Endothelial cell of umbilical vein (primary cell): ENCODE measurements at regions not wholly inside any gene's neighbourhood (a gene's known extent, or its start where the extent isn't known, plus 50 kb on each side); places are given as distances from the start of the nearest gene placed in this dataset.

Source experiments
- BruUV-seq: library from RNA; stranded (reverse); fragments of 400-500 nt; replicated peaks from 2 replicates; lab custom pipeline; 2021; lab: Mats Ljungman, UMichigan
- CTCF ChIA-PET: fragments of 300-600, 350-600 bp; sonication (Branson Sonifier 250); formaldehyde crosslinking; loops from one replicate; lab custom pipeline; 2021; ENCODE audit warnings: antibody characterized with exemption, inconsistent platforms; lab: Charles Lee
- POLR2A ChIA-PET: fragments of 300-600, 350-600 bp; sonication (Branson Sonifier 250); formaldehyde crosslinking; loops from one replicate; lab custom pipeline; 2021; ENCODE audit warnings: antibody characterized with exemption, inconsistent platforms; lab: Charles Lee
- DNase-seq: peaks from one replicate; pipeline ENCODE4 v3.0.0-alpha.2; 2011; ENCODE audit warnings: low read depth, low spot score
- FAIRE-seq: peaks from 2 replicates; lab custom pipeline; 2011; peaks lifted over from hg19 to GRCh38; lab: Jason Lieb, UNC
- H2AFZ ChIP-seq: 2 replicates; pipeline ENCODE4 v1.6.0; 2012; ENCODE audit warnings: low read depth, low read length, control low read depth, inconsistent platforms
- H3K27ac ChIP-seq: 2 replicates; pipeline ENCODE4 v1.5.1; 2011; ENCODE audit warnings: low read depth, mild to moderate bottlenecking, control low read depth, low read length, moderate library complexity; ENCODE audit not compliant: insufficient read depth
- H3K27me3 ChIP-seq, 2 experiments: 2 replicates each; pipeline versions ENCODE4 v1.6.0 to v1.6.1; 2011; ENCODE audit warnings: low read length in 2 of 2, mixed read lengths in 1 of 2; ENCODE audit not compliant: control insufficient read depth in 2 of 2, insufficient read depth in 2 of 2
- H3K36me3 ChIP-seq, 2 experiments: 2 replicates in 1 of 2; 3 replicates in 1 of 2; pipeline ENCODE4 v1.5.1; 2011; ENCODE audit warnings: low read length in 2 of 2, mild to moderate bottlenecking in 1 of 2, moderate library complexity in 1 of 2; ENCODE audit not compliant: control insufficient read depth in 2 of 2, insufficient read depth in 2 of 2; ENCODE audit errors: extremely low read depth in 1 of 2
- H3K4me1 ChIP-seq: 3 replicates; pipeline ENCODE4 v1.5.1; 2011; ENCODE audit warnings: mild to moderate bottlenecking, low read length; ENCODE audit not compliant: control insufficient read depth, insufficient read depth; ENCODE audit errors: extremely low read depth
- H3K4me2 ChIP-seq: 2 replicates; pipeline ENCODE4 v1.6.1; 2011; ENCODE audit warnings: low read length, control low read depth, mixed read lengths; ENCODE audit not compliant: insufficient read depth
- H3K4me3 ChIP-seq, 3 experiments: fragments of 200-600 bp in 1 of 3; sonication (generic), shearing (Covaris generic) in 1 of 3; replicated peaks in 1 of 3; 2 replicates each; pipeline ENCODE4 v1.5.1; 2011 to 2016; ENCODE audit warnings: control low read depth in 3 of 3, low read length in 3 of 3, mild to moderate bottlenecking in 2 of 3, inconsistent platforms in 1 of 3, low read depth in 1 of 3, moderate library complexity in 1 of 3; ENCODE audit not compliant: insufficient read depth in 1 of 3
- H3K79me2 ChIP-seq: 2 replicates; pipeline ENCODE4 v1.6.0; 2012; ENCODE audit warnings: low read length, inconsistent platforms; ENCODE audit not compliant: control insufficient read depth, insufficient read depth
- H3K9ac ChIP-seq: replicated peaks from 2 replicates; pipeline ENCODE3; 2011; ENCODE audit warnings: low read length, control low read depth; ENCODE audit not compliant: insufficient read depth; ENCODE audit errors: extremely low read depth
- H3K9me1 ChIP-seq: replicated peaks from 3 replicates; pipeline ENCODE4 v1.6.0; 2011; ENCODE audit warnings: mild to moderate bottlenecking, low read length; ENCODE audit not compliant: control insufficient read depth, insufficient read depth; ENCODE audit errors: extremely low read depth
- H3K9me3 ChIP-seq: replicated peaks from 2 replicates; pipeline ENCODE4 v1.5.1; 2012; ENCODE audit warnings: low read length, inconsistent platforms; ENCODE audit not compliant: control insufficient read depth, insufficient read depth
- H4K20me1 ChIP-seq: replicated peaks from 2 replicates; pipeline ENCODE3; 2011; ENCODE audit warnings: mild to moderate bottlenecking, low read length; ENCODE audit not compliant: control insufficient read depth, insufficient read depth; ENCODE audit errors: extremely low read depth
- CTCF ChIP-seq, 2 donors: IDR thresholded peaks; 1 replicate in 1 of 2; 2 replicates in 1 of 2; pipeline ENCODE4 v1.5.1; 2011; ENCODE audit warnings: low read length in 2 of 2, mild to moderate bottlenecking in 2 of 2, moderate library complexity in 2 of 2, control low read depth in 1 of 2, inconsistent platforms in 1 of 2, low read depth in 1 of 2; ENCODE audit not compliant: insufficient read depth in 1 of 2; ENCODE audit errors: extremely low read depth in 1 of 2
- EZH2 ChIP-seq: IDR thresholded peaks from 2 replicates; pipeline ENCODE4 v1.6.1; 2012; ENCODE audit warnings: borderline replicate concordance, low read depth, mild to moderate bottlenecking, moderate library complexity, low read length, inconsistent platforms; ENCODE audit not compliant: severe bottlenecking
- FOS ChIP-seq: IDR thresholded peaks from 2 replicates; pipeline ENCODE4 v1.6.1; 2011; ENCODE audit warnings: mild to moderate bottlenecking, low read length, moderate library complexity, borderline replicate concordance; ENCODE audit not compliant: insufficient read depth
- GATA2 ChIP-seq: IDR thresholded peaks from 2 replicates; pipeline ENCODE4 v1.7.0; 2011; ENCODE audit warnings: low read depth, mild to moderate bottlenecking, moderate library complexity, mixed read lengths, low read length; ENCODE audit not compliant: insufficient read length, insufficient read depth
- JUN ChIP-seq: IDR thresholded peaks from 2 replicates; pipeline ENCODE4 v1.6.1; 2011; ENCODE audit warnings: borderline replicate concordance, low read depth; ENCODE audit not compliant: insufficient read length, insufficient read depth
- MAX ChIP-seq: IDR thresholded peaks from 2 replicates; pipeline ENCODE4 v1.6.1; 2011; ENCODE audit not compliant: insufficient read depth, insufficient read length
- MYC ChIP-seq: IDR thresholded peaks from one replicate; pipeline ENCODE4 v1.6.1; 2011; ENCODE audit warnings: mild to moderate bottlenecking, low read depth, low read length
- POLR2A ChIP-seq: IDR thresholded peaks from 2 replicates; pipeline ENCODE4 v1.6.1; 2012; ENCODE audit warnings: low read depth, mild to moderate bottlenecking, control low read depth, low read length
- POLR2AphosphoS5 ChIP-seq: IDR thresholded peaks from 2 replicates; pipeline ENCODE4 v1.6.1; 2012; ENCODE audit warnings: low read depth, mild to moderate bottlenecking, control low read depth, low read length, moderate library complexity; ENCODE audit not compliant: insufficient read depth
- dilution Hi-C: fragments of 300-500 bp; cut with MboI; formaldehyde crosslinking; loops from one replicate; pipeline ENCODE4 v1.15.0; 2019; ENCODE audit warnings: low sequenced_read_pairs; ENCODE audit not compliant: extremely low pct_ligation_motif_present
- intact Hi-C: fragments of 100-400 bp; cut with micrococcal nuclease; formaldehyde crosslinking; loops from one replicate; pipeline ENCODE4 v1.10.0; 2022

GRCh38 chr1:78289603-78290002 is 201.2 kb upstream of the PTGFR start:
- no peak overlapping the region for H3K4me3 ChIP-seq
- dilution Hi-C loops (no loop called here), intact Hi-C loops (no loop called here)
- no peak for FAIRE-seq
- no peaks in the 10 kb centered on the region for H3K79me2 ChIP-seq
- no peaks in the 10 kb centered on the region for H3K9me1 ChIP-seq
- H3K9me3 ChIP-seq, result no peaks in the 10 kb centered on the region
- no peaks in the 10 kb centered on the region for H3K36me3 ChIP-seq
- H2AFZ ChIP-seq, result no peak overlapping the region
- no peak for DNase-seq
- no peaks in the 10 kb centered on the region for H3K27me3 ChIP-seq
- H4K20me1 ChIP-seq, result no peaks in the 10 kb centered on the region
- no peak overlapping the region for H3K4me2 ChIP-seq
- ChIA-PET CTCF (interaction anchor here (1.4 kb wide), 1 partner anchor 96 kb away, joined by 3 read pairs; no protein-coding TSS in a partner anchor), POLR2A (no interaction called here)
- BruUV-seq, result no TSS peak
- H3K27ac ChIP-seq, result no peak overlapping the region
- TF ChIP-seq MAX (no peak), POLR2A (no peak), MYC (no peak), GATA2 (no peak), POLR2AphosphoS5 (no peak), EZH2 (no peak), JUN (no peak), FOS (no peak), CTCF (IDR thresholded peaks at IDR 0.05; ENCODE audit: extremely low read depth in 1 of 2, insufficient read depth in 1 of 2, low read depth in 1 of 2, low read length in 2 of 2) (no peak)
- peaks cover 12% of the 10 kb centered on the region for H3K4me1 ChIP-seq
- no peak overlapping the region for H3K9ac ChIP-seq
